B cell (primary cell): ENCODE measurements at regions not wholly inside any gene's neighbourhood (a gene's known extent, or its start where the extent isn't known, plus 50 kb on each side); places are given as distances from the start of the nearest gene placed in this dataset.

Source experiments
- CTCF ChIP-seq: fragments of 200-600 bp; IDR thresholded peaks from one replicate; pipeline ENCODE4 v1.8.0; 2022; ENCODE audit warnings: antibody characterized with exemption, mild to moderate bottlenecking
- EZH2 ChIP-seq: IDR thresholded peaks from 2 replicates; pipeline ENCODE4 v1.6.1; 2012; ENCODE audit warnings: borderline replicate concordance, low read depth, mild to moderate bottlenecking, moderate library complexity, low read length; ENCODE audit not compliant: insufficient read depth, poor library complexity, severe bottlenecking

- TF ChIP-seq CTCF (peak; percentile 56), EZH2 (no peak)
Observed at GRCh38 chr6:137975188-137975940, 108.3 kb downstream of the TNFAIP3 start.
